ENCODE measurements at regions not wholly inside any gene's neighbourhood (a gene's known extent, or its start where the extent isn't known, plus 50 kb on each side); places are given as distances from the start of the nearest gene placed in this dataset.

GRCh38 chr3:135803028-135803692, 162.4 kb upstream of the PPP2R3A start:
- no peak overlapping the region for H3K4me3 ChIP-seq (ENCODE audit: low read depth in 1 of 2, low read length in 2 of 2)
- no peaks in the 10 kb centered on the region for H3K4me1 ChIP-seq (ENCODE audit: insufficient read depth, low read length)
- no peaks in the 10 kb centered on the region for H4K20me1 ChIP-seq (ENCODE audit: insufficient read depth, low read length)
- no peaks in the 10 kb centered on the region for H3K79me2 ChIP-seq (ENCODE audit: insufficient read depth, low read length)
- no peaks in the 10 kb centered on the region for H3K36me3 ChIP-seq (ENCODE audit: insufficient read depth, low read length)
- no peak for TF ChIP-seq EZH2 (IDR thresholded peaks at IDR 0.05; ENCODE audit: borderline replicate concordance, low read depth, low read length, severe bottlenecking)
- no peak for TF ChIP-seq CTCF (IDR thresholded peaks at IDR 0.05; ENCODE audit: borderline replicate concordance, extremely low read depth, low read length, poor library complexity, severe bottlenecking)
- H3K4me2 ChIP-seq (ENCODE audit: insufficient read depth, low read length) = no peak overlapping the region
- no peak for DNase-seq
- no peak for ATAC-seq (ENCODE audit: insufficient read depth, low read depth)
- H3K27ac ChIP-seq (ENCODE audit: low read length) = no peak overlapping the region
- no peak overlapping the region for H2AFZ ChIP-seq (ENCODE audit: low read depth, low read length)
- peaks cover 4% of the 10 kb centered on the region for H3K27me3 ChIP-seq (ENCODE audit: insufficient read depth, low read length, poor library complexity)
- H3K9me3 ChIP-seq (ENCODE audit: insufficient read depth, low read length, severe bottlenecking) = no peaks in the 10 kb centered on the region
- no peak overlapping the region for H3K9ac ChIP-seq (ENCODE audit: low read depth, low read length)

GRCh38 chr3:135805752-135806151, 159.8 kb upstream of the PPP2R3A start:
- Histone ChIP-seq H3K9me3 (ENCODE audit: insufficient read depth, low read length, severe bottlenecking) (no peaks in the 10 kb centered on the region), H4K20me1 (ENCODE audit: insufficient read depth, low read length) (no peaks in the 10 kb centered on the region), H3K27me3 (ENCODE audit: insufficient read depth, low read length, poor library complexity) (peaks cover 4% of the 10 kb centered on the region), H3K4me1 (ENCODE audit: insufficient read depth, low read length) (no peaks in the 10 kb centered on the region), H3K4me3 (ENCODE audit: low read depth in 1 of 2, low read length in 2 of 2) (no peak overlapping the region), H2AFZ (ENCODE audit: low read depth, low read length) (no peak overlapping the region), H3K4me2 (ENCODE audit: insufficient read depth, low read length) (no peak overlapping the region), H3K9ac (ENCODE audit: low read depth, low read length) (no peak overlapping the region), H3K27ac (ENCODE audit: low read length) (no peak overlapping the region), H3K79me2 (ENCODE audit: insufficient read depth, low read length) (no peaks in the 10 kb centered on the region), H3K36me3 (ENCODE audit: insufficient read depth, low read length) (no peaks in the 10 kb centered on the region)
- ATAC-seq (ENCODE audit: insufficient read depth, low read depth) = no peak
- DNase-seq = no peak
- TF ChIP-seq EZH2 (IDR thresholded peaks at IDR 0.05; ENCODE audit: borderline replicate concordance, low read depth, low read length, severe bottlenecking) = no peak
- no peak for TF ChIP-seq CTCF (IDR thresholded peaks at IDR 0.05; ENCODE audit: borderline replicate concordance, extremely low read depth, low read length, poor library complexity, severe bottlenecking)

DNA sequence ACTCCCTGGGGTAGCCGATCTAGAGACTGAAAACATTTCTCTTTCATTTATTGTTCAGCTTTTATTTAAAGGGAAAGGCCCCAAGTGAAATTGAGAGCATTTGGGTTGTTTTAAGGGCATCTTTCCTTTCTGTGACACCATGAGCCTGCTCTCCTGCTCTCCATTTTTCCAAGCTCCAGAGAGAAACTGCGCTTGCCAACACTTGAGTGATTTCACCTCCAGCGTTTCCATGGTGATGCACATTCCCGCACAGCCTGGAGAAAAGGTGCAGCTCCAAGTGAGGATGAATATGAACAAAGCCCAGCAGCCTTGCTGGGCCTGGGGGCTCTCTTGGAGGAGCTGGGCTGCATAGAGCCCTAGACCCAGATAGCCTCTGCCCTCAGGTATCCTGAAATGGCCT, 159.2 kb upstream of the PPP2R3A start:
- DNase-seq = no peak
- peaks cover 4% of the 10 kb centered on the region for H3K27me3 ChIP-seq (ENCODE audit: insufficient read depth, low read length, poor library complexity)
- no peaks in the 10 kb centered on the region for H3K9me3 ChIP-seq (ENCODE audit: insufficient read depth, low read length, severe bottlenecking)
- H3K36me3 ChIP-seq (ENCODE audit: insufficient read depth, low read length) = no peaks in the 10 kb centered on the region
- no peaks in the 10 kb centered on the region for H3K4me1 ChIP-seq (ENCODE audit: insufficient read depth, low read length)
- H3K9ac ChIP-seq (ENCODE audit: low read depth, low read length) = no peak overlapping the region
- no peaks in the 10 kb centered on the region for H3K79me2 ChIP-seq (ENCODE audit: insufficient read depth, low read length)
- H3K4me3 ChIP-seq (ENCODE audit: low read depth in 1 of 2, low read length in 2 of 2) = no peak overlapping the region
- no peaks in the 10 kb centered on the region for H4K20me1 ChIP-seq (ENCODE audit: insufficient read depth, low read length)
- no peak overlapping the region for H3K27ac ChIP-seq (ENCODE audit: low read length)
- no peak for ATAC-seq (ENCODE audit: insufficient read depth, low read depth)
- TF ChIP-seq CTCF (IDR thresholded peaks at IDR 0.05; ENCODE audit: borderline replicate concordance, extremely low read depth, low read length, poor library complexity, severe bottlenecking) (no peak), EZH2 (IDR thresholded peaks at IDR 0.05; ENCODE audit: borderline replicate concordance, low read depth, low read length, severe bottlenecking) (no peak)
- no peak overlapping the region for H2AFZ ChIP-seq (ENCODE audit: low read depth, low read length)
- no peak overlapping the region for H3K4me2 ChIP-seq (ENCODE audit: insufficient read depth, low read length)

Measured in DND-41 (cell line).